ENCODE measurements at regions not wholly inside any gene's neighbourhood (a gene's known extent, or its start where the extent isn't known, plus 50 kb on each side); places are given as distances from the start of the nearest gene placed in this dataset.

GRCh38 chr11:76281558-76281906 lies 75.2 kb upstream of the WNT11 start:
- Mint-ChIP-seq H3K27ac (no peak overlapping the region), H3K9me3 (ENCODE audit: low read depth) (no peaks in the 10 kb centered on the region), H3K36me3 (no peaks in the 10 kb centered on the region), H3K4me3 (no peak overlapping the region), H3K4me1 (no peaks in the 10 kb centered on the region), H3K27me3 (peaks cover 19% of the 10 kb centered on the region)
- no peak for ATAC-seq
- DNase-seq = no peak
- CTCF ChIA-PET = no interaction called here

DNA sequence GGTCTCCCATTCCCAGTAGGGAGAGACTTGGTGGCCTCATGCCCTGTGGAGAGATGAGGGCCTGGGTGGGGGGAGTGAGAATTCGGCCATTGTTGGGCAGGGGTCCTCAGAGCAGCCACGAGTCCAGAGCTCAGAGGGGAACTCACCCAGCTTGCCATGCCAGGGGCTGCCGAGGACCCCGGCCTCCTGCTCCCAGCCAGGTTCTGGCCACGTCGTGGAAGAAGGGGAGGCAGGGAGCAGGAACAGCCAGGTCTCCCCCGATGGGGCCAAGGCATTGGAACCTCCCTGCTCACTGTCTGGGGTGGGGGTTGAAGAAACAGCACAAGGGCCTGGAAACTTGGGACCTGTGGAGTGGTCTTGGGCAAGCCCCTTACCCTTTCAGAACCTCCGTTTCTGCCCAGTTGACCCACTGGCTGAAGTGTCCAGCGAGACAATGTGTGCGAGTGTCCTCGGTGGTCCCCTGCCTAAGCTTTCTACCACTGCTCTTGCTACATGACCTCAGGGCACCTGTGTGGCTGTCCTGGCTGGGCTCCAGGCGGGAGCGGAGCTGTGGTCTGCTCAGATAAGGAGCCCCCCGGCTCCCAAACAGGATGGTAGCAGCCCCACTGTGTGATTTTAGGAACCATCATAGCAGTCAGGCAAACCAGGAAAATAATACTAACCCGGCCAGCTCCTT lies 74.7 kb upstream of the WNT11 start:
- CTCF ChIA-PET = no interaction called here
- DNase-seq (no peak), ATAC-seq (no peak)
- Mint-ChIP-seq H3K27me3 (peaks cover 16% of the 10 kb centered on the region), H3K9me3 (ENCODE audit: low read depth) (no peaks in the 10 kb centered on the region), H3K4me3 (no peak overlapping the region), H3K27ac (no peak overlapping the region), H3K36me3 (no peaks in the 10 kb centered on the region), H3K4me1 (no peaks in the 10 kb centered on the region)

DNA sequence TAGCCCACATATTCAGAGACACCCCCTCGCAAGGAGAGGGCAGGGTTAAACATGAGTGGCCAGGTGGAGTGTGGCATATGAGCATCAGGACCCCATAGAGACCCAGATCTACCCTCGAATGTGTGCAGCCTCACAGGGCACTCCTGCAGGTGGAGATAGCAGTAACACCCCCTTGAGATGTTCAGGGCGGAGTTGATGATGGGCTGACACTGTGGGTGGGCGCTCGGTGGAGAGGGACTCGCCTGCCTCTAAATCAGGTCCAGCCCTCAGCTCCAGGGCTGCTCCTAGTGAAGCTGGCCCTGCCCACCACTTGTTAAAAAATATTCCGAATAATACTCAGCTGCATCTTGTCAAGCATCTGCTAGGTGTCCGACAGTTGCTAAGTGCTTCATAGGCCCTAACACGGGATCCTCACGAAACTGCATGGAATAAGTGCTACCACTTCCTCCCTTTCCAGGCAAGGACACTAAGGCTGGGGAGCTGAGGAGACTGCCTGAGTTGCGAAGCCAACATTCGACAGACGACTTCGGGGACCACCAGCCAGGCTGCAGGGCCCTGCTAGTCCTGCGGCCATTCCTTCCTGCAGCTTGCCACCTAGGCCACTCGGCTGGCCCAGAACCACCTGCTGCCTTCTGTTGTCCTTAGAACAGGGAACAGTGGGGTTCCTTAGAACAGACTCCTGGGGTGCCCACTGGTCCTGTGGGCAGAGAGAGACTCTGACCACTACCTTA lies 74.0 kb upstream of the WNT11 start:
- no peak for DNase-seq
- H3K4me1 Mint-ChIP-seq = no peaks in the 10 kb centered on the region
- no peaks in the 10 kb centered on the region for H3K9me3 Mint-ChIP-seq (ENCODE audit: low read depth)
- H3K27me3 Mint-ChIP-seq = peaks cover 11% of the 10 kb centered on the region
- H3K4me3 Mint-ChIP-seq = no peak overlapping the region
- CTCF ChIA-PET = no interaction called here
- H3K27ac Mint-ChIP-seq = no peak overlapping the region
- H3K36me3 Mint-ChIP-seq = no peaks in the 10 kb centered on the region
- ATAC-seq = no peak

DNA sequence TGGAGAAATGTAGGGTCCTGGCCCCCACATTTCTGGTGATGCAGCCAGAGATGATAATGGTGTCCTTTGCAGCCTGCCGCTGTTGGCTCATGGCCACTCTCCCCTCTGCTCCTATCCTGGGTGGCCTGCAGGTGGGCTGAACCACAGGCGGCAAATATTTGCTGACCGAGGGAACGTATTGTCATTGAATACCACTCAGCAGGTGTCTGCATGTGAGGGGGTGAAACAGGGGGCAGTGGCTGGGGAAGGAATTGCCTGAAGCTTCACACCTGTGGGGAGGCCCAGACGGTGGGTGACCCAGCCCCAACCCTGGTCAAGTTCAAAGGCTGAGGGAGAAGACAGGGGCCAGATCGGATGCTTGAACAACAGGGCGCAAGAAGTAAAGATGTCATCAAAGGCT lies 73.3 kb upstream of the WNT11 start:
- no peaks in the 10 kb centered on the region for H3K4me1 Mint-ChIP-seq
- ATAC-seq (no peak), DNase-seq (no peak)
- peaks cover 10% of the 10 kb centered on the region for H3K27me3 Mint-ChIP-seq
- no peaks in the 10 kb centered on the region for H3K9me3 Mint-ChIP-seq (ENCODE audit: low read depth)
- no peaks in the 10 kb centered on the region for H3K36me3 Mint-ChIP-seq
- H3K4me3 Mint-ChIP-seq = no peak overlapping the region
- CTCF ChIA-PET = no interaction called here
- H3K27ac Mint-ChIP-seq = no peak overlapping the region

DNA sequence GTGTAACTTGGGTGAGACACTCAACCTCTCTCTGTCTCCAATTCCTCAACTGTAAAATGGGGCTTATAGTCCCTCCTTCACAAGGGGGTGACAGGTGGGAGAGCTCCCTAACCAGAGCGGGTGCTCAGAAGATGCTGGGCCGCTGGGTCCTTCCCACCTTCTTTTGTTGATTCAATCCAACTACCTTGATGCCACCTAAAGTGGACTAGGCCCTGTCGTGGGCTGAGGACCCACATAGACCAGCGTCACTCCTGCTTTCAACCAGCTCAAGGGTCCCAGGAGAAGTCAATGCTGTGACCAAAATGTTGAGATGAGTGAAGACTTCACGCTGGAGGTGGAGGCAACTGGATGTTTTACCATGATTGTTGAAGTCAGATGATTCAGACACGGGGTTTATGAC lies 72.7 kb upstream of the WNT11 start:
- H3K9me3 Mint-ChIP-seq (ENCODE audit: low read depth) = no peaks in the 10 kb centered on the region
- H3K27me3 Mint-ChIP-seq = peaks cover 11% of the 10 kb centered on the region
- no peak overlapping the region for H3K4me3 Mint-ChIP-seq
- H3K27ac Mint-ChIP-seq = no peak overlapping the region
- H3K4me1 Mint-ChIP-seq = no peaks in the 10 kb centered on the region
- CTCF ChIA-PET = no interaction called here
- DNase-seq (no peak), ATAC-seq (no peak)
- H3K36me3 Mint-ChIP-seq = no peaks in the 10 kb centered on the region

- Mint-ChIP-seq H3K36me3 (no peaks in the 10 kb centered on the region), H3K9me3 (ENCODE audit: low read depth) (no peaks in the 10 kb centered on the region), H3K27ac (no peak overlapping the region), H3K4me3 (no peak overlapping the region), H3K4me1 (no peaks in the 10 kb centered on the region), H3K27me3 (peaks cover 11% of the 10 kb centered on the region)
- DNase-seq (no peak), ATAC-seq (no peak)
- CTCF ChIA-PET = no interaction called here
Measured at GRCh38 chr11:76278526-76278925, 72.2 kb upstream of the WNT11 start.

GRCh38 chr11:76277298-76278175 lies 71.2 kb upstream of the WNT11 start:
- no peak for ATAC-seq
- H3K4me1 Mint-ChIP-seq = no peaks in the 10 kb centered on the region
- DNase-seq = no peak
- peaks cover 10% of the 10 kb centered on the region for H3K27me3 Mint-ChIP-seq
- no peak overlapping the region for H3K4me3 Mint-ChIP-seq
- H3K36me3 Mint-ChIP-seq = no peaks in the 10 kb centered on the region
- H3K27ac Mint-ChIP-seq = no peak overlapping the region
- CTCF ChIA-PET = interaction anchor here (0.7 kb wide), 1 partner anchor 69 kb away, joined by 3 read pairs; no protein-coding TSS in a partner anchor
- H3K9me3 Mint-ChIP-seq (ENCODE audit: low read depth) = no peaks in the 10 kb centered on the region

DNA sequence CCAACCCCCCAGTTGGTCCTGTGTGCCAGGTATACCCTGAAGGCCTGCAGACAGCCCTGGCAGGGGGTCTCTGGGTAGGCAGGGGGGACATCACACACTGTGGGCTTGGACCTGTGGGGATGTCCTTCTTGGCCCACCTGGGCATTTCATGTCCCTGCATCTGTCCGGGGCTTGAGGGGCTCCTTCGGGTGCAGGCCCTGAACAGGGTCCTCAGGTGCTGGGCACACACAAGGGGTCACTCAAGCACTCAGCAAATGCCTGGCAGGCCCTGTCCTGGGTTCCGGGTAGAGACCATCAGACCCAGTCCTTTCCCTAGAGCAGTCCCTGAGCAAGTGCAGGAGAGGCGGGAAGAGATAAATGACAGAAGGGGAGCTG lies 70.5 kb upstream of the WNT11 start:
- Mint-ChIP-seq H3K4me3 (no peak overlapping the region), H3K4me1 (no peaks in the 10 kb centered on the region), H3K36me3 (no peaks in the 10 kb centered on the region), H3K27ac (no peak overlapping the region), H3K27me3 (peaks cover 5% of the 10 kb centered on the region), H3K9me3 (ENCODE audit: low read depth) (no peaks in the 10 kb centered on the region)
- DNase-seq = no peak
- CTCF ChIA-PET = interaction anchor here (0.7 to 1.5 kb wide), 2 partner anchors 29 to 68 kb away, joined by 3 read pairs; no protein-coding TSS in a partner anchor
- no peak for ATAC-seq

GRCh38 chr11:76276046-76276780 lies 69.9 kb upstream of the WNT11 start:
- no peak overlapping the region for H3K4me3 Mint-ChIP-seq
- DNase-seq = no peak
- no peaks in the 10 kb centered on the region for H3K9me3 Mint-ChIP-seq (ENCODE audit: low read depth)
- H3K27ac Mint-ChIP-seq = no peak overlapping the region
- peaks cover 5% of the 10 kb centered on the region for H3K27me3 Mint-ChIP-seq
- CTCF ChIA-PET = interaction anchor here (1.5 kb wide), 1 partner anchor 29 kb away, joined by 3 read pairs; no protein-coding TSS in a partner anchor
- no peak for ATAC-seq
- no peaks in the 10 kb centered on the region for H3K36me3 Mint-ChIP-seq
- H3K4me1 Mint-ChIP-seq = no peaks in the 10 kb centered on the region

DNA sequence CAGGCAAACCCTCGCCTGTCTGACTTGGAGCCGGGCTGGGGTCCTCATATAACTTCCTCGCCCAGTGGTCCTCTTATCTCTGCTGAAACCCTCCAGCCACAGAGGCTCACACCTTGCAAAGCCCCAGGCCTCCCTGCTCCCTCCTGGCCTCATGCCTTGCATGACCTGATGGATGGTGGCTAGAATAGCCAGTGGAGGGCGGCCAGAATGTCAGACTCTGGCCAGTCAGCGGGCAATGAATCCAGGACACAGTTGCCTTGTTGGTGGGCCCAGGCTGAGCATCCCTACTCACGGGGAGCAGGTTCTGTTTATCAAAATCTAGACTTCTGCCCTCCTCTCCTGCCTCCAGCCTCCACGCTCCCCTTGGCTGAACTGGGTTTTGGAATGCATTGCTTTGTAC lies 69.1 kb upstream of the WNT11 start:
- no peak for ATAC-seq

DNA sequence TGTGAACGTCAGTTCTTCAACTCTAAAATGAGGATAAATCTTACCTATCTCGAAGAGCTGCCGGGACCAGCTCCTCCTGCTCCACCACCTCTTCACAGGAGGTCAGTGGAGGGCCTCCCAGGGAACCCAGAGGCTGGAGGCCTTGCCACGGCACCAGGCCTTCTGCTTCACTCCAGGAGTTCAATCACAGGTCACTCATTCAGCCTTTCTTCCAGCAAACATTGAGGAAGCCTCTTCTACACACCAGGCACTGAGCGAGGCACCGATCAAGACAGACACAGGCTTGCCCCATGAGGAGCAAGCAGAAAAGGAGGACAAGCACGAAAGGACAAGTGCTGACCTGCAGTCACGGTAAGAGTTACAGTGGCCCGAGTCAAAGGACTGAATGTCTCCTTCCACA lies 64.8 kb upstream of the WNT11 start:
- no peak overlapping the region for H3K4me3 Mint-ChIP-seq
- peaks cover 9% of the 10 kb centered on the region for H3K27me3 Mint-ChIP-seq
- H3K4me1 Mint-ChIP-seq = no peaks in the 10 kb centered on the region
- H3K9me3 Mint-ChIP-seq (ENCODE audit: low read depth) = no peaks in the 10 kb centered on the region
- no peak overlapping the region for H3K27ac Mint-ChIP-seq
- CTCF ChIA-PET = interaction anchor here (1.0 kb wide), 1 partner anchor 62 kb away, joined by 3 read pairs; no protein-coding TSS in a partner anchor
- DNase-seq = no peak
- no peaks in the 10 kb centered on the region for H3K36me3 Mint-ChIP-seq
- no peak for ATAC-seq

More for the DNA sequence above, 69.1 kb upstream of the WNT11 start:
- Mint-ChIP-seq H3K27me3 (peaks cover 5% of the 10 kb centered on the region), H3K4me1 (no peaks in the 10 kb centered on the region), H3K4me3 (no peak overlapping the region), H3K27ac (no peak overlapping the region), H3K9me3 (ENCODE audit: low read depth) (no peaks in the 10 kb centered on the region), H3K36me3 (no peaks in the 10 kb centered on the region)
- CTCF ChIA-PET = interaction anchor here (1.5 kb wide), 1 partner anchor 30 kb away, joined by 3 read pairs; no protein-coding TSS in a partner anchor
- no peak for DNase-seq

- Mint-ChIP-seq H3K4me3 (no peak overlapping the region), H3K4me1 (no peaks in the 10 kb centered on the region), H3K36me3 (no peaks in the 10 kb centered on the region), H3K27me3 (peaks cover 9% of the 10 kb centered on the region), H3K27ac (no peak overlapping the region), H3K9me3 (ENCODE audit: low read depth) (no peaks in the 10 kb centered on the region)
- ATAC-seq (no peak), DNase-seq (no peak)
- CTCF ChIA-PET = interaction anchor here (1.0 kb wide), 1 partner anchor 61 kb away, joined by 3 read pairs; no protein-coding TSS in a partner anchor
Measured at GRCh38 chr11:76270389-76270788, 64.1 kb upstream of the WNT11 start.

DNA sequence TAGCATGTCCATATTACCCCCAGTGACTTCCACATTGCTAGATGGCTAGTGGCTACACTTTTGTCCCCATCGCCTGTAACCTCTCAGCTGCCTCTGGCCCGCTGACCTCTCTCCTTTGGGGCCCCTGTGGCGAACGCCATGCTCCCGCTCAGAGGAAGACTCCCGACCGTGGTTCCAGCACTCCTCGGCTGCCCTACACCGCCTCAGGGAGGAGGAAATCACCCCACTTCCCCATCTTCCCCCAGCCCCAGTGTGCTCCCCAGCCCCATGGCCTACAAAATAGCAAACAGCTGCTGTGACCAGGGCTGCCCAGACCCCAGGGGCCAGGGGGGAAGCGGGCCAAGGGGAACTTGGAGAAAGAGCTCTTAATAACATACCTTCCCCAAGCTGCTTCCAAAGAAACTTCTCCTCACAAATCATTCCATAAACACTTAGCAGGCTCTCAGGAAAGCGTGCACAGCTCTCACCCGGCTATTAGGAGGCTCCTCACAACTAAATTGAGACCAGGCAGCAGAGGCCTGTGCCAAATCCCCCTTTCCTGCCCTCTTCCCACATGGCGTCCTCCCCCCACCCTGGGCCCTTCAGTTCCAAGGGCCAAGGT lies 63.5 kb upstream of the WNT11 start:
- DNase-seq = no peak
- no peaks in the 10 kb centered on the region for H3K9me3 Mint-ChIP-seq (ENCODE audit: low read depth)
- no peak for ATAC-seq
- no peak overlapping the region for H3K27ac Mint-ChIP-seq
- H3K4me1 Mint-ChIP-seq = no peaks in the 10 kb centered on the region
- H3K36me3 Mint-ChIP-seq = no peaks in the 10 kb centered on the region
- H3K27me3 Mint-ChIP-seq = peaks cover 9% of the 10 kb centered on the region
- H3K4me3 Mint-ChIP-seq = no peak overlapping the region
- CTCF ChIA-PET = interaction anchor here (1.0 kb wide), 1 partner anchor 61 kb away, joined by 3 read pairs; no protein-coding TSS in a partner anchor

Measured in activated CD8-positive, alpha-beta memory T cell treated with anti-CD3 and anti-CD28 coated beads, Interleukin-2, amount 10 ng/mL, durations not matched to agents 7 days and 5 days (primary cell).